CD4-positive, alpha-beta T cell treated with Interleukin-6 at 100 ng/mL for 8 hours (primary cell): ENCODE measurements at regions not wholly inside any gene's neighbourhood (a gene's known extent, or its start where the extent isn't known, plus 50 kb on each side); places are given as distances from the start of the nearest gene placed in this dataset.

Experiments used
- DNase-seq: peaks from one replicate; pipeline ENCODE4 v3.0.0-alpha.2; 2020; ENCODE audit warnings: mixed read lengths, low spot score

DNA sequence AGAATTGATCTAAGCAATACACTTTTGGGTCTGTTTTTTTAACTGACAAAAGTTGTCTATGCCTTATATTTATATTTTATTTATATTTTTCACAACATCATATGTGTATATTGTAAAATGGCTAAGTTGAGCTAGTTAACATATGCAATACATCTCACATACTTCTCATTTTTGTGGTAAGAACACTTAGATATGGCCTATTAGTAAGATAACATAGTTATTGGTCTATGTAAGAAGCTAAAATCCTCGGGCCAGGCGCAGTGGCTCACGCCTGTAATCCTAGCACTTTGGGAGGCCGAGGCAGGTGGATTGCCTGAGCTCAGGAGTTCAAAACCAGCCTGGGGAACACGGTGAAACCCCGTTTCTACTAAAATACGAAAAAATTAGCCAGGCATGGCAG is 275.6 kb upstream of the ID2 start:
- no peak for DNase-seq

DNA sequence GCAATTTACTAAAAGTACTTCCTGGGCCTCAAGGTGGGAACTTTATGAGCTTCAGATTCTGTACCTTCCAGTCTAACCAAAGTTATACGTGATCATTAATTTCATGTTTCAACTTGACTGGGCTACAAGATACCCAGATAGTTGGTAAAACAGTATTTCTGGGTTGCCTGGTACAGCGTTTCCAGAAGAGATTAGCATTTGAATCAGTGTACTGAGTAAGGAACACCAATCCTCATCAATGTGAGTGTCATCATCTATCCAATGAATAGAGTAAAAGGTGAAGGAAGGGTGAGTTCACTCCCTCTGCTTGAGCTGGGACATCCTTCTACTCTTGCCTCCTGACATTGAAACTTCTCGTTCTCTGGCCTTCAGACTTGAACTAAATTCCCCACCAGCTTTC is 274.5 kb upstream of the ID2 start:
- DNase-seq = no peak

DNA sequence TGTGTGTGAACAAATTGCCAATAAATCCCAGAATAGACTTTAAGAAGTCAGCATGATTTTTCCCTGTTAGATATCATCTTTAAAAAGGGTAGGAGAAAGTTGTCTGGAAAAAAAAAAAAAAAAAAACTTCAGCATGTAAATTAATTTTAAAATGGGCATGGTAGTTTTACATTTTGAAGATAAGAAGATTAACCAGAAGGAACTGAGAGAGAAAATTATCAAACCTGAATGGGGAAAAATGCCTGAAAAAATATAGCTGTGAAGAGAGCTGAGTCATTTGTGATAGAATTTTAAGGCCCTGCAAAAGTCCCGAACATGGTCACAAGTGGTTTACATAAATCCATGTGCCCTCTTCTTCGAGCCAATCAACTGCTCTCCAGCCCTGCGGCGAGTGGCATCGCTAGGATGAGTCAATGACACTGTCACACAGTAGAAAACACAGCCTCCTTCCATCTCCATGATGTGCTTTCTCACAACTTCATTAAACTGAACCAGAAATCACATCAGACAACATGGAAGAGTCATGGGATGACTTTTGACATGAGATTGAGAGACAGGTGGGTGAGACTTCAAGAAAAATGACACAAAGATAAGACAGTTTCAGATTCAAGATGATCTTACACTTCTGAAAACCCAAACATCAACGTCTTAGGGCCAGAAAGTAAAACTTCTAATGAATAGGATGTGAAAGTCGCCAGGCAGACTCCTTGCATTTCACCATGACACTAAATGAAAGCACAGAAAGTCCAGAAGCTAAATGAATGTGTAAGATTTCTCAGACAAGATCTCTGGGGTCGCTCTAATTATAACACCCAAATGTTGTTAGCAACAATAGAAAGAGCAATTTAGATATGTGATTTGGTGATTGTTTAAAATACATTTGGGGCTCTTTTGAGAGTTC is 273.0 kb upstream of the ID2 start:
- peak; percentile 48 for DNase-seq

DNA sequence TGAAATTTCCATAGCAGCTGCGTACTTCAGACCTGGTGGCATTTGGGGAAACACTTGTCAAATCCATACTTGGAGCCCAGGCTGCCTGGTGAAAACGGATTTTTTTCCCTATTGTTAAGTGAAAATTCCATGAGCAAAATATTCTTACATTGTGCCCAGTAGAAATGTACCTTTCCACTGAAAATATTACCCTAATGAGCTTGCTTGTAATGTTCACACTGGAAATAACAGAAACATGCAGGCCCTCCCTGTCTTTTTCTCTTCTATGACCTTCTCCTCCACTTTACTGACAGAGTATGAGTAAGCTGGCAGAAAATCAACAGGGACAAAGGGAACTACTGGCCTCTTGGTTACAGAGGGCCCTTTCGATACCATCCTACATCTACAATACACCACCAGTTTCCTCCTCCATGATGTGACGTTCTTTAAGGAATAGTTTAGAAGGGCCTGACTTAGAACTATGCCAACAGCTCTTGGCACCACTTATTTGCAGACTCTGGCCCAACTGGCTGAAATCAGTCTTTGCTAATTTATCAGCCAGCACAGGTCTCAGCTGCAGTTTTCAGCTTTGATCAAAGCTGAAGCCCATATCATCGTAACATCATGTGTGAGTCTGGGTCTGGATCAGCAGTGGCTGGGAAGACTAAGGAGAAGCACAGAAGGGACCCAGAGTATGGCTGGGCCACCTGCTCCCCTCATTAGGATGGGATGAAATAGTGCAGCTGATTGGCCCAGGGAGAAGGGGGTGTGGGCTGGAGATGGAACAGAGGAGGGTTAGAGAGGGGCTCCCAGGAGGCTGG is 272.2 kb upstream of the ID2 start:
- DNase-seq = no peak

DNA sequence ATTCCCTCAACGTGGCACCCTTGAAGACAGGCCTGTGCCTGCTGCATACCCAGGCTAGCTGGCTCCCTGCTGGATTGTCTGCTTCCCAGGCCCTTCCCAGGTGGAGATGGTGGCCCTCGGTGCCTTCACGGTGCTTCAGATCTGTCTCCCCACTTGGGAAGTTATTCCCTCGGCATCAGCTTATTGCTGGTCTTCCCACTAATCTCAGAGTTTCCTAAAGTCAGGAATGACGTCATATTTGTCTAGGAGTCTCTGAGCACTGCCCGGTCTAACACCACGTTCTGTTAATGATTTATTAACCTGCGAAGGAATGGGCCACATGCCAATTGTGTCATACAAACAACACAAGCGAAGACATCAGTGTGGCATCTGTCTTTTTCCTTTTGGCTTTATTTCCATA is 269.8 kb upstream of the ID2 start:
- DNase-seq = no peak

DNA sequence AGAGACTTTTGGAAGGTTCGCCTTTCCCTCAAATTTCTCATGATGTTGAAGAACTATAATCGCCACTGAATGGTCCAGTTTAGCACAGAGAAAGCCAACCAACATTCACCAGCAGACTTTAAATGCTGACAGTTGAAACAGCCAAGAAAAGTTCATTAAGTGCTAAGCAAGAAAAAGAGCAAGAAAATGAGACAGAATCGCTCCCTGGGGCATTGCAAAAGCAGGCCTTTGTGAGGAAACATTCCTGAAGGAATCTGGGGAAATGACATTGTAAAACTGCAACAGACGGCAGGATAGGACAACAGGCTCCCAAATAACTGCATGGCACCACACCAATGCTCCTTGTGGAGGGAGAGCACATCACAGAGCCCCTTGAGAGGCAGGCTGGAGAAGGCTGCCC is 269.3 kb upstream of the ID2 start:
- no peak for DNase-seq

DNA sequence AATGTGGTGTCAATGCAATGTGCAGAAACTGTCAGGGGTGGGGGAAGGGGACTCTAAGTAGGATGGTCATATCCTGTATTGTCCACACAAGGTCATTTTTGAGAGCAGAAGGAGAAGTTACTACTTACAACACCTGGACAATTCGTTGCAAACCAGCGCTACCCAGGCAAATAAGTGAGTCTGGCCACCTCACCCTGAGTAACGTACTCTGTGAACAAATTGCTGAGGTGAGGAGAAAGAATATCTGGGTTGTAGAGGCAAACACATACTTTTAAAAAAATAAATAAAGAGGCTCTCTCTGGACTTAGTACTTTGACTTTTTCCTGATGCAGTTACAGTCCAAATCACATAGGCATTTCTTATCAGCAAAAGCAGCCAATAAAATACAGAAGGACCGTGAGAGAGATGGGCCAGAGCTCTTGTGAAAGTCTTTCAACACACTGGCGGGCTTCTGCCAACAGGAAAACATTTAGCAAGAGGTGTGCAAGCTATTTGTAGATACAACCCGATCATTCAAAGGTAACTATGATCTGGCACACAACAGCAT is 268.2 kb upstream of the ID2 start:
- no peak for DNase-seq

DNA sequence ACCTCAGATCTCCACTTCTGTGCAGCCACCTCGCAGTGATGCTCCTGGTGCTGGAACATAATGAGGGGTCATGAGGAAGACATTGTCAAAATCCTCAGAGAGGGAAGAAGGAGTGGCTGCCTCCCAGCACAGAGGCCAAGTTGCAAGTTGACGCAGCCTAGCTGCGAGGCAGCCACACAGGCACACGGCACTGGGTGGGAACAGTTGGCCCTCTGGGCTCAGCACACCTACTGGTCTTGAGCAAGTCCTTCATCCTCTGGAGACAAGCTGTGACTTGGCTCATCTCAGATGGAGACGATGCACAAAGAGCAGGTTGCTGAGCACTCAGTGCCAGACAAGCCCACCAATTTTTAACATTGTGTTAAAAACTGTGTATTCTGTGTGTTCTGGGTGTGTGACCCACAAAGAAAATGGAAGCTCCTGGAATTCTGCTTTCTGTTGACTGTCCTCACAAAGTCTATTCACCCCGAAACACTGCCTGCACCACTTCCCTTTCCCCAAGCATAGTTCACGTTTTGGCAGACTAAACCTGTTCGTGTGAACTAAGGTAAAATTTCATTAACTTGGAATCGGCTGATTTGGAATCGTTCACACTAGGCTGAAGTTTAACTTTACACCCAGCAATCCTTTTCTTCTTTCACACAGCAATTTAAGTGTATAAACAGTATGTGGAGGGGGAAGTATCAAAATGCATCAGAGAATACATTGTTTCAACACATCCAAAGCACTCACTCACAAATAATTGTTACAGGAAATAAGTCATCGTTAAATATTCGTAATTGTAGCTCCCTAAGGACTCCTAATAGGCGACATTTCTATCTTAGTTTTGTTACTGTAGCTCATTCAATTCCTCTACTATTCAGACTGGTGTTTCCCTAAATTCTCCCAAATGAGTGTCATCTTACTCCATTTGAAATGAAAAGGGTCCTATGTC is 266.6 kb upstream of the ID2 start:
- no peak for DNase-seq

DNA sequence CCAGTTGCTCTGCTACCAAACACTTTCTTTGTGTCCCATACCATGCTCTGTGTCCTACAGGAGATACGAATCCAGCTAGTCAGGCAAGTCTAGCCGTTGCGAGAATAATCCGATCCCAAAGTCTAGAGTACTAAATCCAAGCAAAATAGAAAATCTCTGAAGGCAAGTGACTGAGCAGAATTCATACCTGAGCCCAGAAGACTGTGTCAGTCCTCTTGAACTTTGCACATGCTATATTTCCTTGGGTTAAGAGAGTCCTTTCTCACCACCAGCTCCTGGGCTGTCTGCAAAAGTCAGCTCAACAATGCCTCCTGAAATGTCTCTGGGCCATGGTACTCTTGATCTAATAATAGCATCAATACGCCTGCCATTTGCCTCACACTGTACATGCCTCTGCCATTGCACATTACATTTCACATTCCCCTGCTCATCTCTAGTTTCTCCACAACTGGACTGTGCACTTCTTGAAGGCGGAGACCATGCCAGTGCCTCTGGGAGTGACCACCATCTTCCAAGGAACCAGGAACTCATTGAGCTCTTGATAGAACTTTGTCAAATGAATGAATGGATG is 265.8 kb upstream of the ID2 start:
- DNase-seq = no peak

DNA sequence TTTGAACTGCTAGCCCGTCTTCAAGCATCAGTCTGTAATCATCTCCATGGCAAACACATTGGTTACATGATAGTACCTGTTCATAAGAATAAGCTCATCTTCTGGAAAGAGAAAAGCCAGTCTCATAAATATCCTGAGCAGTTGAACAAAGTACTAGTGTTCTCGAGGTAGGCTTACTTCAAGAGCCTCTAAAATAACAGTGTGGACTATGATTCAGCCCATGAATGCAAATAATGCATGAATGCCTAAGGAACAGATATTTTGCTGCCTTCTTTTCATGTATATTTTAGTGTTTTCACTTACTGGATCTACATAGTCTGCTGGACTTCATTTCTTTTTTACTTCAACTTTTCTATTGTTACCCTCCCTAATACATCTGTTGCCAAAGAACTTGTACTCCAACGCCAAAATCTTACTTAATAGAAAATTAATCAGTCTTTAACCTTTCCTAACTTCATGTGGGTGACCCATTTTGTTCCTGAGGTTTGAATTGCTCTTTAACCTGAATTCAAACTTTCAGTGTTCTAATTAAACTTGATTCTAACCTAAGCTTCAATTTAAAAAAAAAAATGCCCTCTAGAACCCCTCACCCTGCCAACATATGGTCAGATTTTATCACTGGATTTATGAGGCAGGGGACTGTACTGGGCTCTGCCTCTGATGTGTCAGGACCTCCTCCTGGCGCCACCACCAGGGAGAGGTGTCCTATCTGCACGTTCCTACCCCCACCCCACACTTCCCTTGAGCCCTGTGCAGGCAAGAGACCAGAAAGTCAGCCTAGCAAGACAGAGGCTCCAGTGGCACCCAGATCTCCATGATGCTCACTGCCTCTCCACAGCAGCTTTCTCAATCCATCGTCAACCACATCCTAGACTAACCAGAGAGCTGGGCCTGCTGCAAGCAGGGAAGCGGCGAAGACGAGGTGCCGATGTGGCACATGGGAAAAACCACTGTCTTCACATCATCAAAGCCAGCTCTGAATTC is 264.7 kb upstream of the ID2 start:
- DNase-seq = no peak

DNA sequence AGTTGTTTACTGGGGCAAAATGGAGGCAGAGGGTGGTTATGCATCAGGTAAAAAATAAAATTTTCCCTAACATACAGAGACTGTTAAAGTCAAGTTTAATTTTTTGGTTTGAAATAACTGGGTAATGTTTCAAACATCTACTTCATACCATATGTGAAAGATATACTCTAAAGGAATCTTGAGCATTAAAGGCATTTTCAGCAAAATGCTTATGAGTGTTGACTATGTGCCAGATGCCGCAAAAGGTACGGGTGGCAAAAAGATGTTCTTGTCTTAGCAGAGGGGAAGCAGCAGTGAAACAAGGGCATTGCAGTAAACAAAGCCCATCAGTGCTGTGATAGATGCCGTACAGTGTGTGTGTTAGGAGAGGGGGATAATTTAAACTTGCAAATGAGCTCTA is 263.1 kb upstream of the ID2 start:
- no peak for DNase-seq

DNA sequence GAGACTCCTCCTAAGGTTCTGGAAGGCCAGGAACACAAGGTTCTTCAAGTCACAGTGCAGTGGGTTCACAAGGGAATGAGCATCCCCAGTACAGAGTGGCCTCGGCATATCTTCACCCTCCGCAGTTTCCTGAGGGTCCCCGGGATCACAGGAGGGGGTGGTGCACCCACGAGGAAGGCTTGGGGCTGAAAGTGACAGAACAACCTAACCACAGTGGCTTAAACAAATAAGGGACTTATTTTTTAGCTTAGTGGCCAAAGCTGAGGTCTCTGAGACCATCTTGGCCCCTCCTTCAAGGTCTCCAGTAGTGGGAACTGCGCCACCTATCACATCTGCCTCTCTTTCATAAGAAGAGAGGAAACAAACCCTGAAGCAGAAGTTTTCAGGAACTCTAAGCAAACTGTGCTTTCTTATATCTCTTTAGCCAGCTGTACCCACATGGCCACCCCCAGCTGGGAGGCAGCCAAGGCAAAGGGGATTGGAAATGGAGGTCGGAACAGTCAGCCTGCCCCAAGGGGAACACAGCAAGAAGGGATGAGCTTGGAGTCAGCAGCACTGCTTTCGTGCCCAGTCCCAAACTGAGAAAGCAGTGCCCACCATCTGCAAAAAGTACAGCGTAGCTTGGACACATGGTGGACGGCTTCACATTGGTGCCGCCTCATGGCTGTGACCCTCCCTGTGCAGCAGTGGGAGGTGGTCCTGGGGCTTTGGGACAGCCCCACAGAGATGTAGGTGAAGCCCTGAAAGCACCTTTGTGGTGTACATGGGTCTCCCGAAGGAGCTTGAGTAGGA is 260.0 kb upstream of the ID2 start:
- DNase-seq = no peak

DNA sequence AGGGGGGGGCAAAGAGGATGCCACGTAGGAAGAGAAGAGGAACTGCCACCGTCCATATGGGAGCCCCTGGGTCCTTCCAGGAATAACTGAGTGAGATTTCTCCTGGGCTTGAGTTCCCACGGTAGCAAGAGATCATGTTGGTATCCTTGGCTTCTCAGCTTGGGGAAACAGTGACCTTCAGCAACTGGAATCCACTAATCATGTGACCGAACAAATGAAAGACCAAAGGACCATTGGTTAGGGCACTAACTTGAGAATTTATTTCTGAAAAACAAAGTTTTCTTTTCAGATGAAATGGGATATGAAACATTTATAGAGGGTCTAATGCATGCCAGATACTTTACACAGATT is 259.4 kb upstream of the ID2 start:
- no peak for DNase-seq

DNA sequence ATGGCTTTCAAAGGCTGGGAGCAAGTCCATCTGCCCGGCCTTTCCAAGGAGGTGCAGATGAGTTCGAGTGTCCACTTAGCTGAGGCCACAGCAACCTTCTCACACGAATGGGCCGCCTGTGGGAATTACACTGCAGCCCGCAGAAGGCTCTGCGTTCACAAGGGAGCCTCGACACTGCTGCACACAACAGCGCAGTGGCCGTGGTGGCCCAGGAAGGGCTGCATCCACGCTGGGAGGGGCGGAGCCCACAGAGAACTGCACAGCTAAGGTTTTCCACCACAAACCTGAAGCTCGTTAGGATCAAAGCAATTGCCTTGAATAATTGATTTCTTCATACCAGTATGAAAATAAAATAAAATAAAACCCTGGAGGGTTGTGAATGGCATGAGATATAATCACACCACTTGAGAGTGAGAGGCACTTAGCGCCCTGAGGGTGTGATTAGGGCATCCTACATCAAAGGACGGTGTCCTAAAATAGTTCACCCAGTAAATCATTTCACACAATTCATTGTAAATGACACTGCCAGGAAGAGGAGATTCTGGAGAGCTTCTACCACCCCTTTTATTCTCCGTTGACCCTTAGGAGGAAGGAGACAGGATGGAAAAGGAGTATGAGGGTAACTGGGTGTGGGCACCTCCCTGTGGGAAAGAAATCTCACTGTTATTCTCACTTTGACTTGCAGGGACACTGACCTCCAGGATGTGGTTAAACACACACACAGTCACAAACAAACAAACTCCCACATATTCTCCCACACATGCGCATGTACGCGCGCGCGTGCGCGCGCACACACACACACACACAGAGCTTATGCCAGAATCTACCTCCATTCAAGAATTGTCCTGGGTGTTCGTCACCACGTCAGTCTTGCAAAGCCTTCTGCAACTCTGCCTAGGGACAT is 256.6 kb upstream of the ID2 start:
- DNase-seq = no peak

DNA sequence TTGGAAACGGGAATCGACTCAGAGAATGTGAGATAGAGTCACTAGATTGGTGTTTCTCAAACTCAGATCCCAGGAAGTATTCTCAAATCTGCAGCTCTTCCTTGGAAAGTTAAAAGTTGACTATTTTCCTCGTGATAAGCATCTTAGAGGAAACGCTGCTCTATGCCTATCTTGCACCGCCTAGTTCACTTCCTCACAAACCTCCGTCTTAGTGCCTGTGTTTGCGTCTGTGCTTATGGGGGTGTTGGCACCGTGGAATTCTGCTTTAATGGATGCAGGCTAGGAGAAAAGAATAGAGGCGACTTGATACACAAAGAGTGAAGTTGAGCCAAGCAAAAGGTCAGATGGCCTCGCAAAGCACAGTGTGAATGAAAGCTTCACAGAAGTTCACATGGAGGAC is 255.3 kb upstream of the ID2 start:
- no peak for DNase-seq

DNA sequence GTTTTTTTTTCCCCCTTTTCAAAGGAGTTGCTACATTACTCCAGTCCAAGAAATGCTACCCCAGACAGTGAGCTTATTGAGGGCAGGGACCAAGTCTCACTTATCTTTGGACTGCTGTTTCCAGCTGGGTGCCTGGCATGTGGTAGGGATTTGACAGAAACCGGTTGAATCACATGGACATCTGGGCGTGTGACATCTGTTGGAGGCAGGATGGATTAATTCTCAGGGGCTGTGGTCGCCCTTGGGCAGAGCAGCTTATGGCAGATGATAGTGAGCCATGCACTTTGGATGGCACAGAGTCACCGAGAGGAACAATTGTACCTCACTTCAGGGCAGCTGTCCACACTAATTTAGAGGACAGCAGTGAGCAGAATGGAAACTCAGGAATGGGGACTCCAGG is 254.6 kb upstream of the ID2 start:
- no peak for DNase-seq

DNA sequence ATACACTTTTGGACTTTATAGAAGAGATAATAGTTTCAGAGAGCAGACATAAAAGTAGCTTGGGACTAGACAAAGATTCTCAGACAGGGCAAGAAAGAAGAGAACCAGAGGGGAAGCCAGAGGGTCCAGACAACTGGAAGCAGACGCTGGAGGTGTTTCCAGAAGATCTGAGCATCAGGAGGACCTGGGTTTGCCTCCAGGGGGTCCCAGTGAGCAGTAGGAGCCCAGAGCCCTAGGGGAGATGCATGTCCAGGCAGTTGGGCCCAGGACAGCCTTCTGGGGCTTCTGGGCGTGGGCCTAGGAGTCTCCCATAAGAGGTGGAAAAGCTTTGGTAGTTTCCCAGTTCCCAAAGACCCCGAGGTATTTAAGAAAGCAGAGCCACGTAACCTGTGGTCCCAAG is 251.2 kb upstream of the ID2 start:
- no peak for DNase-seq

DNA sequence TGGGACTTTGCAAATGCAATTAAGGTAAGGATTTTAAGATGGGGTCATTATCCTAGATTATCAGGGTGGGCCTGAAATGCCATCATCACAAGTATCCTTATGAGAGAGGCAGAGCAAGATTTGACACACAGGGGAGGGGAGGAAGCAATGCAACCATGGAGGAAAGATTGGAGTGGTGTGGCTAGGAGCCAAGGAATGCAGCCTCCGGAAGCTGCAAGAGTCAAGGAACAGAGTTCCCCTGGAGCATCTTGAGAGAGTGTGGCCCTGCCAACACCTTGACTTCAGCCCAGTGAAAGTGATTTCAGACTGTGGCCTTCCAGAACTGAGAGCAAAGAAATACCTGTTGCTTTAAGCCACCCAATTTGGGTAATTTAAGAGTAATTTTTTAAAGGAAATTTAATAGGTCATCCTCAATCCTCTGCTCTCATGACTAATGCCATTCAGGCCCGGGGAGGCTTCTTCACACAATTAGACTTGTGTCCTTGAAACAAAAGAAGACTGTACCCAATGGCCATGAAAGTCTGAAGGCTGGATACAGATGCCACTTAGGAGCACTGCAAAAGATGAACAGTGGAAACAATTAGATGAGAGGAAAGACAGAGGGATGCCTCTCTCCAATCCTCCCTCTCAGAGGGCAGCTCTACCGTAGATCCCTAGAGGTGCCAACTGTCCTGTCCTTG is 250.3 kb upstream of the ID2 start:
- DNase-seq = no peak
